ENCODE measurements at regions not wholly inside any gene's neighbourhood (a gene's known extent, or its start where the extent isn't known, plus 50 kb on each side); places are given as distances from the start of the nearest gene placed in this dataset.
"Not testable (repeated sequence)": the region's sequence is repeated elsewhere in the genome, so short reads cannot be mapped to it uniquely, and the experiment has no call there.

DNA sequence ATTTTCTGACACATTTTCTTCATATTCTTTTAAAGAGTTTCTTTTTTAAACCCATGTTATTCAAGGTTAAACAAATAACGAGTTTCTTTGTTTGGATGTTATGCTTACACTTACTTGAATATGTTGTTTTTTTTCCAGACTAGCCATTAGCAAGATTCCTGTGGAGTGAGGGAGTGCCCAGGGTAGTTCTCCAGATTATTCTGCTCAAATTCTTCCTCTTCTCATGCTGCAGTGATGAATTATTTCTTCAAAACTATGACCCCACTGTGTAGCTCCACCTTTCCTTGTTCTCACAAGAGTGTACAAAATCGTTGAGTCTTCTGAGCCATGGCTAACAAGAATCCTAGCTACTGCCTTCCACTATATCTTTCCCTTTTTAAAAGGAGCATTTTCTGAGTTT is 134.1 kb upstream of the ELOVL6 start:
- no peaks in the 10 kb centered on the region for H3K36me3 ChIP-seq (ENCODE audit: insufficient read depth, low read length)
- H3K36me3 Mint-ChIP-seq (ENCODE audit: low read depth, unreplicated experiment): no peaks in the 10 kb centered on the region
- FAIRE-seq: no peak

DNA sequence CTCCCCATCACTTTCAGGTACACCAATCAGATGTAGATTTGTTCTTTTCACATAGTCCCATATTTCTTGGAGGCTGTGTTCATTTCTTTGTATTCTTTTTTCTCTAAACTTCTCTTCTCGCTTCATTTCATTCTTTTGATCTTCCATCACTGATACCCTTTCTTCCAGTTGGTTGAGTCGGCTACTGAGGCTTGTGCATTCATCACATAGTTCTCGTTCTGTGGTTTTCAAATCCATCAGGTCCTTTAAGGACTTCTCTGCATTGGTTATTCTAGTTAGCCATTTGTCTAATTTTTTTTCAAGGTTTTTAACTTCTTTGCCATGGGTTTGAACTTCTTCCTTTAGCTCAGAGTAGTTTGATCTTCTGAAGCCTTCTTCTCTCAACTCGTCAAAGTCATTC is 128.0 kb upstream of the ELOVL6 start:
- H3K4me3 ChIP-seq (ENCODE audit: insufficient read depth, low read depth, low read length); H3K4me3 Mint-ChIP-seq (ENCODE audit: unreplicated experiment); H3K36me3 ChIP-seq (ENCODE audit: insufficient read depth, low read length); H3K36me3 Mint-ChIP-seq (ENCODE audit: low read depth, unreplicated experiment); H3K27ac Mint-ChIP-seq (ENCODE audit: unreplicated experiment); FAIRE-seq; H3K9ac ChIP-seq (ENCODE audit: low read length); H4K20me1 ChIP-seq (ENCODE audit: insufficient read depth, low read length); H2AFZ ChIP-seq (ENCODE audit: low read depth, low read length); H3K4me1 ChIP-seq (ENCODE audit: insufficient read depth, low read length); H3K27me3 Mint-ChIP-seq (ENCODE audit: low read depth, unreplicated experiment); H3K4me2 ChIP-seq (ENCODE audit: low read length); H3K79me2 ChIP-seq (ENCODE audit: insufficient read depth, low read length); H3K9me3 ChIP-seq (ENCODE audit: insufficient read depth, low read depth, low read length); H3K4me1 Mint-ChIP-seq (ENCODE audit: low read depth, unreplicated experiment); H3K27me3 ChIP-seq (ENCODE audit: insufficient read depth, low read length); H3K27ac ChIP-seq (ENCODE audit: low read depth, low read length): not testable (repeated sequence)
- peak; percentile 14 for DNase-seq (ENCODE audit: low read depth)
- peaks cover 25% of the 10 kb centered on the region for H3K9me3 Mint-ChIP-seq (ENCODE audit: unreplicated experiment)

More for the DNA sequence above, 134.1 kb upstream of the ELOVL6 start:
- TF ChIP-seq, protein P1, sequence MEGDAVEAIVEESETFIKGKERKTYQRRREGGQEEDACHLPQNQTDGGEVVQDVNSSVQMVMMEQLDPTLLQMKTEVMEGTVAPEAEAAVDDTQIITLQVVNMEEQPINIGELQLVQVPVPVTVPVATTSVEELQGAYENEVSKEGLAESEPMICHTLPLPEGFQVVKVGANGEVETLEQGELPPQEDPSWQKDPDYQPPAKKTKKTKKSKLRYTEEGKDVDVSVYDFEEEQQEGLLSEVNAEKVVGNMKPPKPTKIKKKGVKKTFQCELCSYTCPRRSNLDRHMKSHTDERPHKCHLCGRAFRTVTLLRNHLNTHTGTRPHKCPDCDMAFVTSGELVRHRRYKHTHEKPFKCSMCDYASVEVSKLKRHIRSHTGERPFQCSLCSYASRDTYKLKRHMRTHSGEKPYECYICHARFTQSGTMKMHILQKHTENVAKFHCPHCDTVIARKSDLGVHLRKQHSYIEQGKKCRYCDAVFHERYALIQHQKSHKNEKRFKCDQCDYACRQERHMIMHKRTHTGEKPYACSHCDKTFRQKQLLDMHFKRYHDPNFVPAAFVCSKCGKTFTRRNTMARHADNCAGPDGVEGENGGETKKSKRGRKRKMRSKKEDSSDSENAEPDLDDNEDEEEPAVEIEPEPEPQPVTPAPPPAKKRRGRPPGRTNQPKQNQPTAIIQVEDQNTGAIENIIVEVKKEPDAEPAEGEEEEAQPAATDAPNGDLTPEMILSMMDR (IDR thresholded peaks at IDR 0.05; ENCODE audit: insufficient read depth, low read depth, low read length): no peak
- no peak for TF ChIP-seq EZH2 (IDR thresholded peaks at IDR 0.05; ENCODE audit: insufficient read depth, low read length)
- peak; percentile 25 for DNase-seq (ENCODE audit: low read depth)
- no peak overlapping the region for H2AFZ ChIP-seq (ENCODE audit: low read depth, low read length)
- H3K9me3 ChIP-seq (ENCODE audit: insufficient read depth, low read depth, low read length): no peaks in the 10 kb centered on the region
- Mint-ChIP-seq H3K4me1 (ENCODE audit: low read depth, unreplicated experiment) (no peaks in the 10 kb centered on the region), H3K27me3 (ENCODE audit: low read depth, unreplicated experiment) (peaks cover 3% of the 10 kb centered on the region), H3K27ac (ENCODE audit: unreplicated experiment) (no peak overlapping the region), H3K4me3 (ENCODE audit: unreplicated experiment) (no peak overlapping the region), H3K9me3 (ENCODE audit: unreplicated experiment) (peaks cover 17% of the 10 kb centered on the region)
- H4K20me1 ChIP-seq (ENCODE audit: insufficient read depth, low read length): no peaks in the 10 kb centered on the region
- H3K4me1 ChIP-seq (ENCODE audit: insufficient read depth, low read length): no peaks in the 10 kb centered on the region
- no peak overlapping the region for H3K9ac ChIP-seq (ENCODE audit: low read length)
- no peaks in the 10 kb centered on the region for H3K79me2 ChIP-seq (ENCODE audit: insufficient read depth, low read length)
- H3K27ac ChIP-seq (ENCODE audit: low read depth, low read length): no peak overlapping the region
- no peak overlapping the region for H3K4me2 ChIP-seq (ENCODE audit: low read length)
- no peaks in the 10 kb centered on the region for H3K27me3 ChIP-seq (ENCODE audit: insufficient read depth, low read length)
- no peak overlapping the region for H3K4me3 ChIP-seq (ENCODE audit: insufficient read depth, low read depth, low read length)

DNA sequence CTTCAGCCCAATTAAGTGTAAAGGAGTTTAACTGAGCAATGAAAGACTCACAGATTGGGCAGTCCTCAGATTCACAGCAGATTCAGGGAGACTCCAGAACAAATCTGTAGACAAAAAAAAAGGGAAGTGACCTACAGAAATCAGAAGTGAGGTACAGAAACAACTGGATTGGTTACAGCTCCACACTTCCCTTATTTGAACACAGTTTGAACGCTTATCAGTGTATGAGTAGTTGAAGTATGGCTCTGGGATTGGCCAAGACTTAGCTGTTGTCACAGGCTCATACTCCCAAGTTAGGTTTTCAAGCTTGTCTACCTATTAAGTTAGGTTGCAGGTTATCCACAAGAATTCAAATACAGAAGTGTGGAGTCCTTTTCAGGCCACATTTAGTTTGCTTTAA is 112.4 kb upstream of the ELOVL6 start:
- no peaks in the 10 kb centered on the region for H4K20me1 ChIP-seq (ENCODE audit: insufficient read depth, low read length)
- peaks cover 2% of the 10 kb centered on the region for H3K9me3 Mint-ChIP-seq (ENCODE audit: unreplicated experiment)
- no peaks in the 10 kb centered on the region for H3K79me2 ChIP-seq (ENCODE audit: insufficient read depth, low read length)
- H3K4me3 ChIP-seq (ENCODE audit: insufficient read depth, low read depth, low read length): no peak overlapping the region
- DNase-seq (ENCODE audit: low read depth) (no peak), FAIRE-seq (no peak)
- H2AFZ ChIP-seq (ENCODE audit: low read depth, low read length): no peak overlapping the region
- H3K4me3 Mint-ChIP-seq (ENCODE audit: unreplicated experiment): no peak overlapping the region
- TF ChIP-seq EZH2 (IDR thresholded peaks at IDR 0.05; ENCODE audit: insufficient read depth, low read length): no peak
- TF ChIP-seq, protein P1 (IDR thresholded peaks at IDR 0.05; ENCODE audit: insufficient read depth, low read depth, low read length): no peak
- H3K36me3 Mint-ChIP-seq (ENCODE audit: low read depth, unreplicated experiment): no peaks in the 10 kb centered on the region
- no peaks in the 10 kb centered on the region for H3K9me3 ChIP-seq (ENCODE audit: insufficient read depth, low read depth, low read length)
- no peak overlapping the region for H3K27ac Mint-ChIP-seq (ENCODE audit: unreplicated experiment)
- H3K4me1 ChIP-seq (ENCODE audit: insufficient read depth, low read length): peaks cover 2% of the 10 kb centered on the region
- no peak overlapping the region for H3K4me2 ChIP-seq (ENCODE audit: low read length)
- H3K27me3 Mint-ChIP-seq (ENCODE audit: low read depth, unreplicated experiment): no peaks in the 10 kb centered on the region
- H3K27me3 ChIP-seq (ENCODE audit: insufficient read depth, low read length): no peaks in the 10 kb centered on the region
- H3K36me3 ChIP-seq (ENCODE audit: insufficient read depth, low read length): no peaks in the 10 kb centered on the region
- H3K4me1 Mint-ChIP-seq (ENCODE audit: low read depth, unreplicated experiment): no peaks in the 10 kb centered on the region
- no peak overlapping the region for H3K27ac ChIP-seq (ENCODE audit: low read depth, low read length)
- no peak overlapping the region for H3K9ac ChIP-seq (ENCODE audit: low read length)

Measured in astrocyte (in vitro differentiated cells and primary cell).